Mucosa of descending colon (tissue), 3 donors: ENCODE measurements at regions not wholly inside any gene's neighbourhood (a gene's known extent, or its start where the extent isn't known, plus 50 kb on each side); places are given as distances from the start of the nearest gene placed in this dataset.

Source experiments
- ATAC-seq: fragments of 200-7000 bp; cut with Tn5 transposase; one replicate; pipeline ENCODE4 v1.9.1; 2020; ENCODE audit warnings: mild to moderate bottlenecking, moderate library complexity
- DNase-seq, 3 donors: peaks; one replicate each; pipeline ENCODE4 v3.0.0-alpha.2; 2020
- H3K36me3 ChIP-seq: fragments of 200-600 bp; one replicate; pipeline ENCODE4 v1.8.0; 2021; ENCODE audit warnings: low read depth, mild to moderate bottlenecking
- H3K4me1 ChIP-seq: fragments of 200-600 bp; one replicate; pipeline ENCODE4 v1.8.0; 2021; ENCODE audit warnings: low read depth, mild to moderate bottlenecking
- H3K4me3 ChIP-seq: fragments of 200-600 bp; one replicate; pipeline ENCODE4 v1.8.0; 2021; ENCODE audit warnings: mild to moderate bottlenecking
- H3K9me3 ChIP-seq: fragments of 200-600 bp; one replicate; pipeline ENCODE4 v1.8.0; 2021; ENCODE audit warnings: mild to moderate bottlenecking
- CTCF ChIP-seq: fragments of 200-600 bp; IDR thresholded peaks from one replicate; pipeline ENCODE4 v1.8.0; 2022; ENCODE audit warnings: antibody characterized with exemption, mild to moderate bottlenecking
- intact Hi-C, 2 donors: fragments of 100-400 bp; cut with DNase I in 1 of 2; cut with micrococcal nuclease in 1 of 2; formaldehyde crosslinking; loops; one replicate each; pipeline versions ENCODE4 v1.11.0 to v1.11.1; 2022; cut with DNase I, micrococcal nuclease
- donor health status: DM: no; HTN: no; CAD: no; lungs with moderate emphysema.
- donor health status: DM: no; HTN: no; CAD: no.
- donor health status: DM: no; HTN: yes; CAD: no.

GRCh38 chr5:79865579-79865978, 125.5 kb downstream of the MTX3 start:
- Histone ChIP-seq H3K9me3 (no peaks in the 10 kb centered on the region), H3K4me3 (no peak overlapping the region), H3K4me1 (no peaks in the 10 kb centered on the region), H3K36me3 (no peaks in the 10 kb centered on the region)
- ATAC-seq = no peak
- DNase-seq = no peak
- intact Hi-C loops = no loop called here
- no peak for TF ChIP-seq CTCF

GRCh38 chr5:79864364-79864763, 126.7 kb downstream of the MTX3 start:
- ATAC-seq (no peak), DNase-seq (no peak)
- TF ChIP-seq CTCF = no peak
- intact Hi-C loops = no loop called here
- Histone ChIP-seq H3K4me3 (no peak overlapping the region), H3K36me3 (no peaks in the 10 kb centered on the region), H3K9me3 (no peaks in the 10 kb centered on the region), H3K4me1 (no peaks in the 10 kb centered on the region)

GRCh38 chr5:79859588-79859987, 131.5 kb downstream of the MTX3 start:
- TF ChIP-seq CTCF = no peak
- Histone ChIP-seq H3K4me3 (no peak overlapping the region), H3K36me3 (no peaks in the 10 kb centered on the region), H3K4me1 (no peaks in the 10 kb centered on the region), H3K9me3 (no peaks in the 10 kb centered on the region)
- intact Hi-C loops = no loop called here
- DNase-seq (no peak), ATAC-seq (no peak)

- H3K4me3 ChIP-seq = no peak overlapping the region
- no peaks in the 10 kb centered on the region for H3K36me3 ChIP-seq
- ATAC-seq = no peak
- no peaks in the 10 kb centered on the region for H3K9me3 ChIP-seq
- no peaks in the 10 kb centered on the region for H3K4me1 ChIP-seq
- intact Hi-C loops = no loop called here
- TF ChIP-seq CTCF = no peak
- no peak for DNase-seq
These were observed 132.7 kb downstream of the MTX3 start for GRCh38 chr5:79858410-79858723.

GRCh38 chr5:79857714-79858409, 133.2 kb downstream of the MTX3 start:
- Histone ChIP-seq H3K9me3 (no peaks in the 10 kb centered on the region), H3K36me3 (no peaks in the 10 kb centered on the region), H3K4me1 (no peaks in the 10 kb centered on the region), H3K4me3 (no peak overlapping the region)
- DNase-seq (peak in 2 of 3 donors; percentile 79 to 87), ATAC-seq (peak; percentile 71)
- peak; percentile 92 for TF ChIP-seq CTCF
- intact Hi-C loops = no loop called here
